SIG-M5 treated with dmso at 0.1 percent for 504 hours (cell line): ENCODE measurements at regions not wholly inside any gene's neighbourhood (a gene's known extent, or its start where the extent isn't known, plus 50 kb on each side); places are given as distances from the start of the nearest gene placed in this dataset.

Source experiments
- DNase-seq: peaks from one replicate; lab custom pipeline; 2025; ENCODE audit not compliant: unreplicated experiment; lab: John Stamatoyannopoulos, UW

GRCh38 chr4:123913598-123913997 lies 517.0 kb downstream of the SPRY1 start:
- DNase-seq = no peak

- DNase-seq = no peak
Observed at GRCh38 chr4:123916821-123917220, 520.2 kb downstream of the SPRY1 start.

- no peak for DNase-seq
Observed at GRCh38 chr4:123919576-123920098, 523.0 kb downstream of the SPRY1 start.

GRCh38 chr4:123921339-123921738 lies 524.7 kb downstream of the SPRY1 start:
- no peak for DNase-seq

GRCh38 chr4:123922847-123923246 lies 526.3 kb downstream of the SPRY1 start:
- no peak for DNase-seq

- DNase-seq = no peak
Observed at GRCh38 chr4:123924536-123924935, 527.9 kb downstream of the SPRY1 start.

GRCh38 chr4:123929565-123929964 lies 533.0 kb downstream of the SPRY1 start:
- DNase-seq = no peak

- no peak for DNase-seq
Observed at GRCh38 chr4:123930996-123931395, 534.4 kb downstream of the SPRY1 start.

- DNase-seq = no peak
Observed at GRCh38 chr4:123934096-123934495, 537.5 kb downstream of the SPRY1 start.

GRCh38 chr4:123936621-123937043 lies 540.0 kb downstream of the SPRY1 start:
- no peak for DNase-seq

- DNase-seq = no peak
Observed at GRCh38 chr4:123937581-123937980, 541.0 kb downstream of the SPRY1 start.

- DNase-seq = no peak
Observed at GRCh38 chr4:123939621-123940020, 543.0 kb downstream of the SPRY1 start.

- DNase-seq = no peak
Observed at GRCh38 chr4:123940604-123941003, 544.0 kb downstream of the SPRY1 start.

- DNase-seq = no peak
Observed at GRCh38 chr4:123941306-123941705, 544.7 kb downstream of the SPRY1 start.

- DNase-seq = no peak
Observed at GRCh38 chr4:123943976-123944375, 547.4 kb downstream of the SPRY1 start.

- no peak for DNase-seq
Observed at GRCh38 chr4:123945301-123945700, 548.7 kb downstream of the SPRY1 start.

- no peak for DNase-seq
Observed at GRCh38 chr4:123950530-123950929, 553.9 kb downstream of the SPRY1 start.

- no peak for DNase-seq
Observed at GRCh38 chr4:123952530-123953274, 556.1 kb downstream of the SPRY1 start.

- no peak for DNase-seq
Observed at GRCh38 chr4:123953566-123953965, 557.0 kb downstream of the SPRY1 start.

- DNase-seq = no peak
Observed at GRCh38 chr4:123954220-123954619, 557.6 kb downstream of the SPRY1 start.

- DNase-seq = no peak
Observed at GRCh38 chr4:123955167-123955800, 558.7 kb downstream of the SPRY1 start.

- DNase-seq = no peak
Observed at GRCh38 chr4:123956204-123956603, 559.6 kb downstream of the SPRY1 start.
